HG03558 (cell line): ENCODE measurements at regions not wholly inside any gene's neighbourhood (a gene's known extent, or its start where the extent isn't known, plus 50 kb on each side); places are given as distances from the start of the nearest gene placed in this dataset.
"Not testable (repeated sequence)": the region's sequence is repeated elsewhere in the genome, so short reads cannot be mapped to it uniquely, and the experiment has no call there.

Source experiments
- ATAC-seq: cut with Tn5 transposase; IDR thresholded peaks from one replicate; pipeline ENCODE4 v1.9.1; 2021; ENCODE audit warnings: moderate number of reproducible peaks; ENCODE audit not compliant: unreplicated experiment; ENCODE audit errors: extremely low read depth

DNA sequence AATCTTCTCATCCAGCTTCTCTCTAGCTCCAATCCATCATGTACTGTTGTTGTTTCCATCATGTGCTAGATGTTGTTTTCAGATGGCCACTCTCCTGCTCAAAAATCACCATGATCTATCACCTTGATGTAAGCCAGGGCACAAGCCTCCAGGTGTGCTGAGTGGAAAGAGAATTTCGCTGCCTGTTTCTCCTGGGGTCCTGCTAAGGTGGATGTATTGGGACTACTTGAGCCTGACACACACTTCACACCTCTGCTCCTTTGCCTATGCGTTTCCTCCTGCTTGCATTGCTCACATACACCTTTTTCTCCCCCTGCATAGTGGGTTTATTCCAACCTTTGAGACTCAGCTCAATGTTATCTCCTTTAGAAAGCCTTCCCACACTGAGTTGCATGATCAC, 287.6 kb downstream of the CYRIA start:
- ATAC-seq, result no peak

- no peak for ATAC-seq
These were observed 289.7 kb downstream of the CYRIA start for GRCh38 chr2:16375981-16376380.

GRCh38 chr2:16375351-16375750, 290.3 kb downstream of the CYRIA start:
- no peak for ATAC-seq

GRCh38 chr2:16374671-16375070, 291.0 kb downstream of the CYRIA start:
- no peak for ATAC-seq

DNA sequence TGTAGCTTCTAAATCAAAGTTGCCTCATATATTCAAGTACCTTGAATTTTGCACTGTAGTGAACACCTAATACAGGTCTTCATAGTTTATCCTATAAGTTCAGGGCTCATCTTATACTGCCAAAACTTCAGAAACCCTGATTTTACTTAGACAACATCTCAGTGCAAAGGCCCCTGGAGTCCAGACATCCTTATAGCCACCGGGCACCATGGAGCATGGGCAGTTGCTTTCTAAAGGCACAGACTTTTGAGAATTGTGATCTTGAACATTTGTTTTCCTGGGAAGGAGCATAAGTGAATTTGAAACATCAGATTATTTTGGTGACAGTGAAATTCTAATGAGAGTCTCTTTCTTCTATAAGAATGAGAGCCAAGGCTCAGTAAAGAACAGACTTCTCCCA, 292.3 kb downstream of the CYRIA start:
- no peak for ATAC-seq

GRCh38 chr2:16371751-16372150, 293.9 kb downstream of the CYRIA start:
- ATAC-seq, result no peak

DNA sequence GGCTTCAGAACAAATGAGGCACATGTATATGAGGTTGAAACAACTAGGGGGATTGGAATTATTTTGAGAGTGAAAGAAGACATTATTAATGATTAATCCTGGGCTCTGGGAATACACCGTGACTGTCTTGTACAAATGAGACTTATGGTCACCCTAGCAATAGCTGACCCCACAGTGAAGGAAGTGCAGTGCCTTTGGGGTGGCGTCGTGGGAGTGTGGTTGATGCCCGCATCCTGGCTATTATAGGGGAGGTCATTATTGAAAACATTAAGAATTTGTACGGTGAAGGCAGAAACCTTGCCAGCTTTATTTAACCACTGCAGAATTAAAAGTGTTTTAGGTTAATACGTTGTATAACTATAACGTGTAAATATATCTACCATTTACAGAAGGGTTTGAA, 296.7 kb downstream of the CYRIA start:
- ATAC-seq, result no peak

GRCh38 chr2:16368328-16368727, 297.3 kb downstream of the CYRIA start:
- no peak for ATAC-seq

DNA sequence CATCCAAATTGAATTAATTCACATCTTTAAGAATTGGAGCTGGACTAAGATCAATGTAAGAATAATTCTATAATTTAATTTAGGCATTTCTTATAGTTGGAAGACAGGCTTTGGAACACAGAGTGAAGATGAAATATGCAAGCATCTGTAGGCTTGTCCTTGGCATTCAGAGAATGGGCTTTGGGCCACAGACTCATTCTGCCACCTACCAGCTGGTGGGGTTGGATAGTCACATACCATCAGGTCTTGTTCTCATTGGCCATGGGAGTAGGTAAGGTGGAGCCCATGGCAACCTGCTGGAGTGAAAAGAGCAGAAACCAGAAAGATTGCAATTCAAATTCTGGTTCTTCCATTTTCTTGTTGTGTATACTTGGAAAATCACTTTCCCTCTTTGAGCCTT, 300.3 kb downstream of the CYRIA start:
- no peak for ATAC-seq

DNA sequence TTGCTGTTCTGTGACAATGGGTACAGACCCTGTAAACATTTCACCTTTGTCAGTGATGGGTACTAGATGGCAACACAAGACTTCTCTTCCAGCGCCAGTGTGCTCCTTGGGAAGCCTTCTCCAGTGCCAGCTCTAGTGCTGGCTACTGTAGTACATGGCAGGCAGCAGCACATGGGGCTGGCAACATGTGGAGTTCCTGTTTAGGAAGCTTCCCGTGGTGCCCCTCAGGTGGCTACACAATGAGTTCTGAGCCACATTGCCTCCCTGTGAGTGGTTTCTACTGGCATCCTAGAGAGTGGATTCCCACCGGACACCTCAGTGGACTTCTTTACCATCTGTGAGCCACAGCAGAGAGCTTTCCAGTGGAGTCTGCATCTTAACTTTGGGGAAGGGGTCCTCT, 302.1 kb downstream of the CYRIA start:
- ATAC-seq, result no peak

GRCh38 chr2:16362611-16363010, 303.0 kb downstream of the CYRIA start:
- no peak for ATAC-seq

DNA sequence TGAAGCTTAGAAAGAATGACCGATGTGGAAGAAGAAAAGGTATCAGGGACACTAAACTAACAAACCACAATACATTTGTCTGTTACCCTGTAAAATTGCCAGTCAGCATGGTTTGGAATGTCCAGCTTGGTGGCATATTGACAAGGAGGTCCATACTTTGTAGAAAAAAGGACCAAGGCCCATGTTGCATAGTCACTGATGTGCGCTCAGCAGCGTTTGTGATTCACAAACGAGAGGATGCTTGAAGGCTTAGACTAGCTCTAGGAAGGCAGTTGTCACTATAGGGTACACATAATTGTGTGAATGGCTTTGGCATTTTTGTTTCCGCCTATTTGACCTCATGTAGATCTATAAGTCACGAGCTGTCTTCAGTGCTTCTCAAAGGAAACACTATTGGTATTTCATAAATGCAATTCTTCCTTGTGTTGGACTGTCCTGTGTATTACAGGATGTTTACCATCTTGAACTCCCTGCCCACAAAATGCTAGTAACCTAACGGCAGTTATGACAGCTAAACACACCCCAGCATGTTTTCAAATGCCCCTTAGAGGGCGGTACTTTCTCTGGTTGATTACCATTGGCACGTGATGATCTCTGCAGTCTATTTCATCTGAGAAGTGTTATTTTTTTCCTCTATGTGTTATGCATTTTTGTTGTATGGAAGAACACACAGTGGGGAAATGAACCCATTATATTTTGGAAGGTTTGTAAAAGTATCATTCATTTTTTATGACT, 304.2 kb downstream of the CYRIA start:
- ATAC-seq, result no peak

DNA sequence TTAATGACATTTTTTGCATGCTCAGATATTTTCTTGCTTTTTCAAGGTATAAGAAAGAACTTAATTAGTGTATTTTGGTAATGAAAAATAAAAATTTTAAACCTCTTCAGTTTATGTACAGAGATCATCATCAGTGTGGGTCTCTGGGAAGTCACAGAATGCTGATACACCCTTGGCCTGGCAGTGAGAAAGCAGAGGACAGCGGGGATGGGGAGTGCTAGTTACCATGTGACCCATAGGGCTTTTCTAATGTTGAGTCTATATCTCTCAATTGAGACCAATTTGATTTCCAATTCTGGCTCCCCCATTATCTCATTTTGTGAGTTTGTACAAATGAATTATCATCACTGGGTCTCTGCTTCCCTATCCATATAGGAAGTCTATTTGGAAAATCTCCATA, 305.7 kb downstream of the CYRIA start:
- no peak for ATAC-seq

GRCh38 chr2:16357188-16357587, 308.4 kb downstream of the CYRIA start:
- no peak for ATAC-seq

- no peak for ATAC-seq
These were observed 314.1 kb downstream of the CYRIA start for GRCh38 chr2:16351541-16351940.

GRCh38 chr2:16351137-16351536, 314.5 kb downstream of the CYRIA start:
- ATAC-seq, result no peak

- no peak for ATAC-seq
These were observed 315.4 kb downstream of the CYRIA start for GRCh38 chr2:16350211-16350610.

DNA sequence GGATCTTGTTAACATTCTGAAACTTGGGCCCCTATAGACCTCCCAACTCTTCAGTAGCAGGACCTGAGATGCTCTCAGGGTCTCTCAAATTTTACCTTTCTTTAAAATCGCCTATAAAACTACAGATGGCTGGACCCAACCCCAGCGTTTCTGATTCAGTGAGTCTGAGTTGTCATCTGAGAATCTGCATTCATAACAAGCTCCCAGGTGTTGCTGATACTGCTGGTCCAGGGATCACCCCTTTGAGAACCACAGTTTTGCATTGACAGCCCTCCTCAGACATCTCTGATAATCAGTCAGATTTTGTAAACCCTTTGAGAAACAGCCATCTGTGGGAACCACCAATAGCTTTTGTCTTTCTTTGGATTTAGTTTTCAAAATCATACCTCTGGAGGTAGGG, 315.8 kb downstream of the CYRIA start:
- no peak for ATAC-seq

DNA sequence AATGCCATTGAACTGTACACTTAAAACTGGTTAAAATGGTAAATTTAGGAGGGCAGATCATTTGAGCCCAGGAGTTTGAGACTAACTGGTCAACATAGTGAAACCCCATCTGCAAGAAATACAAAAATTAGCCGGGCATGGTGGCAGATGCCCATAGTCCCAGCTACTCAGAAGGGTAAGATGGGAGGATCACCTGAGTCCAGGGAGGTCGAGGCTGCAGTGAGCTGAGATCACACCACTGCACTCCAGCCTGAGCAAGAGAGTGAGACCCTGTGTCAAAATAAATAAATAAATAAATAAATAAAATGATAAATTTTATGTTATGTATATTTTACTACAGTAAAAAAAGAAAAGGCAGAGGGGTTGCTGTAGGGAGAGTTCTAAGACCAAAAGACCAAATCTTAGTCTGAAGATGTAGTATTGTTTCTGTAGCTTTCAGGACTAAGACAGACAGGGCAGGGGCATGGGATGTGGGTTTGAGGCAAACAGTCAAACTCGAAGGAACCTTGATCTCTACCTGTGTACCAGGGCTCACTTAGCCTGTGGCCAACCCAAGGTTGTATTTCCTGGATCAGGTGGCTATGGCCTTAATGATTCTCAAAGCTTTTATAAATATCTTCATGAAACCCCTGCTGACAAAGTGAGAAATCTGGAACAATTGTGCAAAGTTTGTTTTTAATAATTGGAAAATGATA, 316.7 kb downstream of the CYRIA start:
- no peak for ATAC-seq

GRCh38 chr2:16346671-16347070, 319.0 kb downstream of the CYRIA start:
- ATAC-seq, result no peak

DNA sequence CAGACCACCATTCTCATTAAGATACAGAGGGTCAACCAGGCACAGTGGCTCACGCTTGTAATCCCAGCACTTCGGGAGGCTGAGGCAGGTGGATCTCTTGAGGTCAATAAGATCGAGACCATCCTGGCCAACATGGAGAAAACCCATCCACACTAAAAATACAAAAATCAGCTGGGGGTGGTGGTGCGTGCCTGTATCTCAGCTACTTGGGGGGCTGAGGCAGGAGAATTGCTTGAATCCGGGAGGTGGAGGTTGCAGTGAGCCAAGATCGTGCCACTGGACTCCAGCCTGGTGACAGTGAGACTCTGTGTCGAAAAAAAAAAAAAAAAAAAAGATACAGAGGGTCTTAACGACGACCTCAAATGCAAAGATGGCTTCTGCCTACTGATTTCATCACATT, 320.4 kb downstream of the CYRIA start:
- ATAC-seq, result not testable (repeated sequence)

GRCh38 chr2:16339206-16339605, 326.4 kb downstream of the CYRIA start:
- ATAC-seq, result no peak
